Activated CD4-positive, alpha-beta T cell treated with anti-CD3 and anti-CD28 coated beads for 36 hours (primary cell): ENCODE measurements at regions not wholly inside any gene's neighbourhood (a gene's known extent, or its start where the extent isn't known, plus 50 kb on each side); places are given as distances from the start of the nearest gene placed in this dataset.
"Not testable (repeated sequence)": the region's sequence is repeated elsewhere in the genome, so short reads cannot be mapped to it uniquely, and the experiment has no call there.

Source experiments
- ATAC-seq: fragments of 200-7000 bp; cut with Tn5 transposase; one replicate; pipeline ENCODE4 v1.10.0; 2021; ENCODE audit warnings: mild to moderate bottlenecking, moderate library complexity
- CTCF ChIA-PET: fragments of 350-600 bp; sonication (Branson Sonifier 250); formaldehyde crosslinking; loops from one replicate; lab custom pipeline; 2021; ENCODE audit warnings: antibody characterized with exemption; lab: Charles Lee
- POLR2A ChIA-PET: fragments of 350-600 bp; sonication (Branson Sonifier 250); formaldehyde crosslinking; loops from one replicate; lab custom pipeline; 2021; ENCODE audit warnings: antibody characterized with exemption, inconsistent platforms; lab: Charles Lee
- DNase-seq: peaks from one replicate; pipeline ENCODE4 v3.0.0-alpha.2; 2020
- H3K27ac Mint-ChIP-seq: one replicate; pipeline ENCODE4 v1.8.0; 2021; ENCODE audit warnings: mixed read lengths
- H3K27me3 Mint-ChIP-seq: one replicate; pipeline ENCODE4 v1.8.0; 2021; ENCODE audit warnings: mixed read lengths
- H3K36me3 Mint-ChIP-seq: one replicate; pipeline ENCODE4 v1.8.0; 2021; ENCODE audit warnings: low read depth, mixed read lengths
- H3K4me1 Mint-ChIP-seq: one replicate; pipeline ENCODE4 v1.8.0; 2021; ENCODE audit warnings: mixed read lengths
- H3K4me3 Mint-ChIP-seq: one replicate; pipeline ENCODE4 v1.8.0; 2021; ENCODE audit warnings: mild to moderate bottlenecking, moderate library complexity, mixed read lengths
- H3K9me3 Mint-ChIP-seq: one replicate; pipeline ENCODE4 v1.8.0; 2021; ENCODE audit warnings: low read depth, mixed read lengths
- intact Hi-C, 2 experiments: fragments of 100-400 bp; cut with DNase I in 1 of 2; cut with micrococcal nuclease in 1 of 2; formaldehyde crosslinking; loops; one replicate each; pipeline versions ENCODE4 v1.14.2 to v1.15.1; 2022 to 2024; cut with DNase I, micrococcal nuclease

GRCh38 chr13:61135583-61135982 lies 280.1 kb downstream of the PCDH20 start:
- Mint-ChIP-seq H3K4me1 (no peaks in the 10 kb centered on the region), H3K4me3 (no peak overlapping the region), H3K27me3 (no peaks in the 10 kb centered on the region), H3K36me3 (no peaks in the 10 kb centered on the region), H3K27ac (no peak overlapping the region), H3K9me3 (no peaks in the 10 kb centered on the region)
- no peak for DNase-seq
- CTCF ChIA-PET: no interaction called here
- POLR2A ChIA-PET: no interaction called here
- ATAC-seq: no peak
- intact Hi-C loops: no loop called here

GRCh38 chr13:61128850-61129645 lies 286.6 kb downstream of the PCDH20 start:
- intact Hi-C loops: no loop called here
- ChIA-PET CTCF (no interaction called here), POLR2A (no interaction called here)
- Mint-ChIP-seq H3K9me3 (no peaks in the 10 kb centered on the region), H3K36me3 (no peaks in the 10 kb centered on the region), H3K27ac (no peak overlapping the region), H3K27me3 (no peaks in the 10 kb centered on the region), H3K4me1 (no peaks in the 10 kb centered on the region), H3K4me3 (no peak overlapping the region)
- ATAC-seq: no peak
- no peak for DNase-seq

GRCh38 chr13:61123538-61124289 lies 291.9 kb downstream of the PCDH20 start:
- CTCF ChIA-PET: no interaction called here
- DNase-seq (no peak), ATAC-seq (no peak)
- Mint-ChIP-seq H3K4me3 (no peak overlapping the region), H3K9me3 (peaks cover 1% of the 10 kb centered on the region), H3K36me3 (no peaks in the 10 kb centered on the region), H3K4me1 (no peaks in the 10 kb centered on the region), H3K27me3 (no peaks in the 10 kb centered on the region), H3K27ac (no peak overlapping the region)
- intact Hi-C loops: no loop called here
- POLR2A ChIA-PET: no interaction called here

- POLR2A ChIA-PET: no interaction called here
- ATAC-seq (no peak), DNase-seq (no peak)
- Mint-ChIP-seq H3K9me3 (peaks cover 4% of the 10 kb centered on the region), H3K36me3 (no peaks in the 10 kb centered on the region), H3K4me3 (no peak overlapping the region), H3K27me3 (no peaks in the 10 kb centered on the region), H3K27ac (no peak overlapping the region), H3K4me1 (no peaks in the 10 kb centered on the region)
- CTCF ChIA-PET: no interaction called here
- intact Hi-C loops: no loop called here
Measured at GRCh38 chr13:61113140-61113658, 302.4 kb downstream of the PCDH20 start.

- H3K27me3 Mint-ChIP-seq: no peaks in the 10 kb centered on the region
- ATAC-seq (no peak), DNase-seq (no peak)
- H3K27ac Mint-ChIP-seq: no peak overlapping the region
- ChIA-PET POLR2A (no interaction called here), CTCF (no interaction called here)
- no peak overlapping the region for H3K4me3 Mint-ChIP-seq
- H3K36me3 Mint-ChIP-seq: no peaks in the 10 kb centered on the region
- no peaks in the 10 kb centered on the region for H3K4me1 Mint-ChIP-seq
- peaks cover 4% of the 10 kb centered on the region for H3K9me3 Mint-ChIP-seq
- intact Hi-C loops: no loop called here
Measured at GRCh38 chr13:61111529-61111928, 304.1 kb downstream of the PCDH20 start.

GRCh38 chr13:61110732-61111131 lies 304.9 kb downstream of the PCDH20 start:
- Mint-ChIP-seq H3K36me3 (no peaks in the 10 kb centered on the region), H3K27me3 (no peaks in the 10 kb centered on the region), H3K9me3 (peaks cover 3% of the 10 kb centered on the region), H3K4me1 (no peaks in the 10 kb centered on the region), H3K4me3 (no peak overlapping the region), H3K27ac (no peak overlapping the region)
- ATAC-seq: no peak
- CTCF ChIA-PET: no interaction called here
- POLR2A ChIA-PET: no interaction called here
- DNase-seq: no peak
- intact Hi-C loops: no loop called here

- intact Hi-C loops: no loop called here
- H3K9me3 Mint-ChIP-seq: peaks cover 2% of the 10 kb centered on the region
- DNase-seq (no peak), ATAC-seq (no peak)
- H3K27me3 Mint-ChIP-seq: no peaks in the 10 kb centered on the region
- no peaks in the 10 kb centered on the region for H3K36me3 Mint-ChIP-seq
- CTCF ChIA-PET: no interaction called here
- POLR2A ChIA-PET: no interaction called here
- no peaks in the 10 kb centered on the region for H3K4me1 Mint-ChIP-seq
- H3K27ac Mint-ChIP-seq: no peak overlapping the region
- H3K4me3 Mint-ChIP-seq: no peak overlapping the region
Measured at GRCh38 chr13:61109741-61110140, 305.9 kb downstream of the PCDH20 start.

GRCh38 chr13:61107989-61108388 lies 307.7 kb downstream of the PCDH20 start:
- ATAC-seq: no peak
- H3K4me3 Mint-ChIP-seq: no peak overlapping the region
- no peak for DNase-seq
- H3K27ac Mint-ChIP-seq: no peak overlapping the region
- ChIA-PET CTCF (no interaction called here), POLR2A (no interaction called here)
- no peaks in the 10 kb centered on the region for H3K27me3 Mint-ChIP-seq
- peaks cover 2% of the 10 kb centered on the region for H3K9me3 Mint-ChIP-seq
- no peaks in the 10 kb centered on the region for H3K4me1 Mint-ChIP-seq
- intact Hi-C loops: no loop called here
- no peaks in the 10 kb centered on the region for H3K36me3 Mint-ChIP-seq

- CTCF ChIA-PET: no interaction called here
- H3K36me3 Mint-ChIP-seq: no peaks in the 10 kb centered on the region
- no peak overlapping the region for H3K4me3 Mint-ChIP-seq
- POLR2A ChIA-PET: no interaction called here
- intact Hi-C loops: no loop called here
- ATAC-seq (no peak), DNase-seq (no peak)
- H3K9me3 Mint-ChIP-seq: peaks cover 12% of the 10 kb centered on the region
- no peak overlapping the region for H3K27ac Mint-ChIP-seq
- no peaks in the 10 kb centered on the region for H3K27me3 Mint-ChIP-seq
- no peaks in the 10 kb centered on the region for H3K4me1 Mint-ChIP-seq
Measured at GRCh38 chr13:61095885-61096284, 319.8 kb downstream of the PCDH20 start.

GRCh38 chr13:61094865-61095264 lies 320.8 kb downstream of the PCDH20 start:
- ATAC-seq (no peak), DNase-seq (no peak)
- ChIA-PET CTCF (no interaction called here), POLR2A (no interaction called here)
- no peaks in the 10 kb centered on the region for H3K27me3 Mint-ChIP-seq
- peaks cover 15% of the 10 kb centered on the region for H3K9me3 Mint-ChIP-seq
- H3K4me3 Mint-ChIP-seq: no peak overlapping the region
- H3K4me1 Mint-ChIP-seq: no peaks in the 10 kb centered on the region
- no peak overlapping the region for H3K27ac Mint-ChIP-seq
- no peaks in the 10 kb centered on the region for H3K36me3 Mint-ChIP-seq
- intact Hi-C loops: no loop called here

- CTCF ChIA-PET, H3K36me3 Mint-ChIP-seq, DNase-seq, intact Hi-C loops, POLR2A ChIA-PET, H3K4me1 Mint-ChIP-seq, H3K4me3 Mint-ChIP-seq, H3K27me3 Mint-ChIP-seq, ATAC-seq, H3K27ac Mint-ChIP-seq: not testable (repeated sequence)
- peaks cover 21% of the 10 kb centered on the region for H3K9me3 Mint-ChIP-seq
Measured at GRCh38 chr13:61089894-61090293, 325.8 kb downstream of the PCDH20 start.

- DNase-seq (no peak), ATAC-seq (no peak)
- peaks cover 15% of the 10 kb centered on the region for H3K9me3 Mint-ChIP-seq
- CTCF ChIA-PET: interaction anchor here (0.6 kb wide), 1 partner anchor 224 kb away, joined by 3 read pairs; no protein-coding TSS in a partner anchor
- H3K4me1 Mint-ChIP-seq: no peaks in the 10 kb centered on the region
- POLR2A ChIA-PET: no interaction called here
- H3K27me3 Mint-ChIP-seq: no peaks in the 10 kb centered on the region
- H3K27ac Mint-ChIP-seq: no peak overlapping the region
- H3K36me3 Mint-ChIP-seq: no peaks in the 10 kb centered on the region
- H3K4me3 Mint-ChIP-seq: no peak overlapping the region
- intact Hi-C loops: no loop called here
Measured at GRCh38 chr13:61086087-61086486, 329.6 kb downstream of the PCDH20 start.
